ENCODE measurements at regions not wholly inside any gene's neighbourhood (a gene's known extent, or its start where the extent isn't known, plus 50 kb on each side); places are given as distances from the start of the nearest gene placed in this dataset.

GRCh38 chr2:18924886-18925285 lies 335.5 kb upstream of the NT5C1B start:
- H3K79me2 ChIP-seq (replicated peaks; ENCODE audit: insufficient read depth, low read length) = no peaks in the 10 kb centered on the region
- no peak overlapping the region for H3K9ac ChIP-seq (ENCODE audit: low read length)
- H3K9me3 ChIP-seq (ENCODE audit: low read length) = no peaks in the 10 kb centered on the region
- no peaks in the 10 kb centered on the region for H3K9me2 ChIP-seq (ENCODE audit: insufficient read depth, low read length)
- H3K27ac ChIP-seq (ENCODE audit: low read length) = no peak overlapping the region
- H2AFZ ChIP-seq (ENCODE audit: low read depth, low read length) = no peak overlapping the region
- no peaks in the 10 kb centered on the region for H3F3A ChIP-seq (ENCODE audit: insufficient read depth, low read length, poor library complexity, severe bottlenecking)
- no peak overlapping the region for H3K4me2 ChIP-seq (ENCODE audit: low read length)
- H3K4me3 ChIP-seq (ENCODE audit: low read length) = no peak overlapping the region
- no peaks in the 10 kb centered on the region for H3K36me3 ChIP-seq (ENCODE audit: insufficient read depth, low read length)
- no peaks in the 10 kb centered on the region for H3K27me3 ChIP-seq (ENCODE audit: insufficient read depth, low read depth, low read length)
- no peak for TF ChIP-seq REST (IDR thresholded peaks at IDR 0.05; ENCODE audit: borderline replicate concordance)
- no peak for TF ChIP-seq TAF1 (IDR thresholded peaks at IDR 0.05; ENCODE audit: low read depth)
- TF ChIP-seq SMC3 (conservative IDR thresholded peaks at IDR 0.05; ENCODE audit: poor library complexity) = no peak
- TF ChIP-seq CTCF (IDR thresholded peaks at IDR 0.05; ENCODE audit: poor library complexity, severe bottlenecking) = no peak
- TF ChIP-seq RAD21 (conservative IDR thresholded peaks at IDR 0.05) = no peak
- no peak for TF ChIP-seq EZH2 (IDR thresholded peaks at IDR 0.05; ENCODE audit: borderline replicate concordance, insufficient read depth, low read length, poor library complexity, severe bottlenecking)
- TF ChIP-seq MXI1 (conservative IDR thresholded peaks at IDR 0.05; ENCODE audit: poor library complexity, severe bottlenecking) = no peak
- TF ChIP-seq EP300 (conservative IDR thresholded peaks at IDR 0.05; ENCODE audit: poor library complexity, severe bottlenecking) = no peak
- TF ChIP-seq POLR2AphosphoS5 (IDR thresholded peaks at IDR 0.05) = no peak
- H4K20me1 ChIP-seq (ENCODE audit: insufficient read depth) = no peaks in the 10 kb centered on the region

- H3K9me2 ChIP-seq (ENCODE audit: insufficient read depth, low read length) = no peaks in the 10 kb centered on the region
- no peaks in the 10 kb centered on the region for H4K20me1 ChIP-seq (ENCODE audit: insufficient read depth)
- no peaks in the 10 kb centered on the region for H3K27me3 ChIP-seq (ENCODE audit: insufficient read depth, low read depth, low read length)
- no peak overlapping the region for H3K9ac ChIP-seq (ENCODE audit: low read length)
- H3F3A ChIP-seq (ENCODE audit: insufficient read depth, low read length, poor library complexity, severe bottlenecking) = no peaks in the 10 kb centered on the region
- no peak overlapping the region for H3K4me2 ChIP-seq (ENCODE audit: low read length)
- H3K36me3 ChIP-seq (ENCODE audit: insufficient read depth, low read length) = no peaks in the 10 kb centered on the region
- no peak overlapping the region for H2AFZ ChIP-seq (ENCODE audit: low read depth, low read length)
- H3K4me3 ChIP-seq (ENCODE audit: low read length) = no peak overlapping the region
- no peaks in the 10 kb centered on the region for H3K9me3 ChIP-seq (ENCODE audit: low read length)
- no peaks in the 10 kb centered on the region for H3K79me2 ChIP-seq (replicated peaks; ENCODE audit: insufficient read depth, low read length)
- no peak overlapping the region for H3K27ac ChIP-seq (ENCODE audit: low read length)
- TF ChIP-seq RAD21 (conservative IDR thresholded peaks at IDR 0.05) = no peak
- no peak for TF ChIP-seq EP300 (conservative IDR thresholded peaks at IDR 0.05; ENCODE audit: poor library complexity, severe bottlenecking)
- no peak for TF ChIP-seq POLR2AphosphoS5 (IDR thresholded peaks at IDR 0.05)
- no peak for TF ChIP-seq SMC3 (conservative IDR thresholded peaks at IDR 0.05; ENCODE audit: poor library complexity)
- no peak for TF ChIP-seq MXI1 (conservative IDR thresholded peaks at IDR 0.05; ENCODE audit: poor library complexity, severe bottlenecking)
- no peak for TF ChIP-seq REST (IDR thresholded peaks at IDR 0.05; ENCODE audit: borderline replicate concordance)
- no peak for TF ChIP-seq TAF1 (IDR thresholded peaks at IDR 0.05; ENCODE audit: low read depth)
- TF ChIP-seq CTCF (IDR thresholded peaks at IDR 0.05; ENCODE audit: poor library complexity, severe bottlenecking) = no peak
- TF ChIP-seq EZH2 (IDR thresholded peaks at IDR 0.05; ENCODE audit: borderline replicate concordance, insufficient read depth, low read length, poor library complexity, severe bottlenecking) = no peak
These were observed 335.0 kb upstream of the NT5C1B start for GRCh38 chr2:18924386-18924785.

Data from neural cell (in vitro differentiated cells).